ENCODE measurements at regions not wholly inside any gene's neighbourhood (a gene's known extent, or its start where the extent isn't known, plus 50 kb on each side); places are given as distances from the start of the nearest gene placed in this dataset.
A peak's percentile ranks its signal among the peaks of the same experiment; 100 is the strongest.

GRCh38 chr17:62895320-62896301 is 70.4 kb upstream of the TANC2 start:
- in situ Hi-C loops (cut with HindIII; ENCODE audit: low sequenced_read_pairs), result no loop called here
- TF ChIP-seq CTCF (IDR thresholded peaks at IDR 0.05; ENCODE audit: low read depth, low read length), result no peak
- DNase-seq (ENCODE audit: low read depth, low spot score), result no peak
- no peak overlapping the region for H3K4me3 ChIP-seq (ENCODE audit: low read depth, low read length)

- DNase-seq (ENCODE audit: low read depth, low spot score), result peak; percentile 75
- TF ChIP-seq CTCF (IDR thresholded peaks at IDR 0.05; ENCODE audit: low read depth, low read length), result no peak
- H3K4me3 ChIP-seq (ENCODE audit: low read depth, low read length), result no peak overlapping the region
- in situ Hi-C loops (cut with HindIII; ENCODE audit: low sequenced_read_pairs), result no loop called here
Measured at GRCh38 chr17:62892870-62893338, 73.1 kb upstream of the TANC2 start.

- H3K4me3 ChIP-seq (ENCODE audit: low read depth, low read length), result no peak overlapping the region
- in situ Hi-C loops (cut with HindIII; ENCODE audit: low sequenced_read_pairs), result no loop called here
Measured at GRCh38 chr17:62892061-62892675, 73.9 kb upstream of the TANC2 start.

GRCh38 chr17:62891659-62892058 is 74.4 kb upstream of the TANC2 start:
- DNase-seq (ENCODE audit: low read depth, low spot score), result no peak
- in situ Hi-C loops (cut with HindIII; ENCODE audit: low sequenced_read_pairs), result no loop called here
- TF ChIP-seq CTCF (IDR thresholded peaks at IDR 0.05; ENCODE audit: low read depth, low read length), result no peak
- H3K4me3 ChIP-seq (ENCODE audit: low read depth, low read length), result no peak overlapping the region

More at GRCh38 chr17:62892061-62892675, 73.9 kb upstream of the TANC2 start:
- no peak for TF ChIP-seq CTCF (IDR thresholded peaks at IDR 0.05; ENCODE audit: low read depth, low read length)
- no peak for DNase-seq (ENCODE audit: low read depth, low spot score)

GRCh38 chr17:62888765-62889164 is 77.3 kb upstream of the TANC2 start:
- TF ChIP-seq CTCF (IDR thresholded peaks at IDR 0.05; ENCODE audit: low read depth, low read length), result no peak
- H3K4me3 ChIP-seq (ENCODE audit: low read depth, low read length), result no peak overlapping the region
- in situ Hi-C loops (cut with HindIII; ENCODE audit: low sequenced_read_pairs), result no loop called here
- no peak for DNase-seq (ENCODE audit: low read depth, low spot score)

GRCh38 chr17:62888148-62888547 is 77.9 kb upstream of the TANC2 start:
- TF ChIP-seq CTCF (IDR thresholded peaks at IDR 0.05; ENCODE audit: low read depth, low read length), result no peak
- DNase-seq (ENCODE audit: low read depth, low spot score), result no peak
- in situ Hi-C loops (cut with HindIII; ENCODE audit: low sequenced_read_pairs), result no loop called here

More at GRCh38 chr17:62888148-62888547, 77.9 kb upstream of the TANC2 start:
- H3K4me3 ChIP-seq (ENCODE audit: low read depth, low read length), result no peak overlapping the region

All from astrocyte of the spinal cord (primary cell).